NB4 (cell line): ENCODE measurements at regions not wholly inside any gene's neighbourhood (a gene's known extent, or its start where the extent isn't known, plus 50 kb on each side); places are given as distances from the start of the nearest gene placed in this dataset.

Source experiments
- DNase-seq: peaks from one replicate; pipeline ENCODE4 v3.0.0; 2010; ENCODE audit warnings: low read depth
- H3K4me3 ChIP-seq: one replicate; pipeline ENCODE4 v1.5.1; 2011; ENCODE audit warnings: mild to moderate bottlenecking, low read depth, low read length, moderate library complexity
- CTCF ChIP-seq: IDR thresholded peaks from one replicate; pipeline ENCODE4 v1.5.1; 2012; ENCODE audit warnings: low read depth, low read length
- MAX ChIP-seq: IDR thresholded peaks from 2 replicates; pipeline ENCODE4 v1.6.1; 2011; ENCODE audit warnings: low read depth, low read length
- MYC ChIP-seq: IDR thresholded peaks from 2 replicates; pipeline ENCODE4 v1.6.1; 2011; ENCODE audit warnings: low read depth, low read length
- POLR2A ChIP-seq: IDR thresholded peaks from 2 replicates; pipeline ENCODE4 v1.6.1; 2011; ENCODE audit warnings: mild to moderate bottlenecking; ENCODE audit not compliant: insufficient read length; ENCODE audit errors: extremely low read depth

DNA sequence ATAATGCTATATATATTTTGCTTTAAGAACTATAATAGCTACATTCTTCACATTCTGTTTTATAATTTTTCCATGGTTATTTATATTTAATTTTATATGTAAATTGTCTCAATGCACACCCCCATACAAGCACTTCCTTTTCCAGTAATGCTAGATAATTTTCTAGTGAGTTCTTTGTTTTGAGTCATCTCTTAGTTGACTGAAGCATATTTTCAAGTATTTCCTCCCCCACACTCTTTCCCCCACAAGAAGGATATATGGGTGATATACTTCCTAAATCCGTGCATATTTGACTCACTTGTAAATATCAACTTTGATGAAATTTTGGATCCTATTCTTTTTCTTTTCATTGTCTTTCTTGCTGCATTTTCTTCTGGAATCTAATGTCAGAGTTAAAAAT lies 82.1 kb upstream of the SRSF6 start:
- no peak for DNase-seq
- H3K4me3 ChIP-seq: no peak overlapping the region
- TF ChIP-seq MYC: no peak
- TF ChIP-seq POLR2A: no peak
- TF ChIP-seq MAX: no peak
- no peak for TF ChIP-seq CTCF

DNA sequence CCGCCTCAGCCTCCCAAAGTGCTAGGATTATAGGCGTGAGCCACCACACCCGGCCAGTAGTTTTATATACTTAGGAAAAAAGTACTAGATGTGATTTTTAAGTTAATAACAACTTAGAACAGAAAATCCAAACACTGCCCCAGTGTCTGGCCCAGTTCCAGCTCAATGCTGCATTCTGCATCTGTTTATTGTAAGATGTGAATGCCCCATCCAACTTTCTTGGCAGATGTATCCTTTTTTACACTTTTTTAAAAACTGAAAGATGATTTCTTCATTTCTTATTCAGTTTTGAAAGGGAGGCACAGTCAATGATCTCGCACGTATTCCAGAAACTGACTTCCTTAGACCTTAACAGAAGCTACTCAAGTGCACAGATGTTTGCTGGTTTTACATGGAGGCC lies 85.6 kb upstream of the SRSF6 start:
- TF ChIP-seq CTCF: no peak
- no peak for DNase-seq
- no peak overlapping the region for H3K4me3 ChIP-seq

GRCh38 chr20:43365691-43366090 lies 92.0 kb upstream of the SRSF6 start:
- no peak for TF ChIP-seq CTCF
- no peak for TF ChIP-seq POLR2A
- no peak for TF ChIP-seq MYC
- no peak for TF ChIP-seq MAX
- H3K4me3 ChIP-seq: no peak overlapping the region
- DNase-seq: no peak

- TF ChIP-seq MYC (no peak), MAX (no peak), CTCF (no peak), POLR2A (no peak)
- DNase-seq: no peak
- no peak overlapping the region for H3K4me3 ChIP-seq
Observed at GRCh38 chr20:43364001-43364400, 93.7 kb upstream of the SRSF6 start.

GRCh38 chr20:43363506-43363905 lies 94.2 kb upstream of the SRSF6 start:
- no peak for TF ChIP-seq MYC
- no peak for TF ChIP-seq MAX
- no peak for TF ChIP-seq CTCF
- TF ChIP-seq POLR2A: no peak
- H3K4me3 ChIP-seq: no peak overlapping the region
- no peak for DNase-seq

DNA sequence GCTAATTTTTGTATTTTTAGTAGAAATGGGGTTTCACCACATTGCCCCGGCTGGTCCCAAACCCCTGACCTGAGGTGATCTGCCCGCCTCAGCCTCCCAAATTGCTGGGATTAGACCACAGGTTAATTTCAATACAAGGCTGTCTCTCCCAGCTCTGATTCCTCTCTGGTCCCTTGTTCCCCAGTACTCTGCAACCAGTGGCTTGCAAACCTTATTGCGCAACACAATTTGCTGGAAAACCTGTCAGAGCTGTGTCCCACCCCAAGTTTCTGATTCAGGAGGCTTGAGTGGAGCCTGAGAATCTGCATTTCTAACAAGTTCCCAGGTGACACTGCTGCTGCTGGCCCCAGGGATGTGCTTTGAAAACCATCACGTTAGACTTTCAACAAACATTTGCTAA lies 96.2 kb upstream of the SRSF6 start:
- TF ChIP-seq MAX (no peak), POLR2A (no peak), MYC (no peak), CTCF (no peak)
- DNase-seq: no peak
- H3K4me3 ChIP-seq: no peak overlapping the region
